22Rv1 (cell line): ENCODE measurements at regions not wholly inside any gene's neighbourhood (a gene's known extent, or its start where the extent isn't known, plus 50 kb on each side); places are given as distances from the start of the nearest gene placed in this dataset.
"Not testable (repeated sequence)": the region's sequence is repeated elsewhere in the genome, so short reads cannot be mapped to it uniquely, and the experiment has no call there.

Experiments
- H3K27ac ChIP-seq: fragments of 450-650 bp; 2 replicates; pipeline ENCODE4 v1.5.1; 2017
- CTCF ChIP-seq: fragments of 450-650 bp; IDR thresholded peaks from 2 replicates; pipeline ENCODE4 v1.5.1; 2017; ENCODE audit warnings: mild to moderate bottlenecking
- ZFX ChIP-seq: fragments of 450-650 bp; IDR thresholded peaks from 2 replicates; pipeline ENCODE4 v1.6.1; 2017; ENCODE audit warnings: antibody characterized with exemption, borderline replicate concordance

GRCh38 chr21:31596055-31596454 lies 63.4 kb upstream of the SOD1 start:
- H3K27ac ChIP-seq = no peak overlapping the region
- no peak for TF ChIP-seq ZFX

GRCh38 chr21:31594726-31595125 lies 64.8 kb upstream of the SOD1 start:
- no peak overlapping the region for H3K27ac ChIP-seq
- no peak for TF ChIP-seq ZFX
- TF ChIP-seq CTCF = no peak

GRCh38 chr21:31594279-31594678 lies 65.2 kb upstream of the SOD1 start:
- TF ChIP-seq CTCF (no peak), ZFX (no peak)
- no peak overlapping the region for H3K27ac ChIP-seq

- H3K27ac ChIP-seq = no peak overlapping the region
- no peak for TF ChIP-seq ZFX
- TF ChIP-seq CTCF = no peak
These were observed 66.4 kb upstream of the SOD1 start for GRCh38 chr21:31592963-31593560.

- no peak for TF ChIP-seq ZFX
- no peak for TF ChIP-seq CTCF
- no peak overlapping the region for H3K27ac ChIP-seq
These were observed 67.0 kb upstream of the SOD1 start for GRCh38 chr21:31592516-31592915.

GRCh38 chr21:31589820-31590219 lies 69.7 kb upstream of the SOD1 start:
- H3K27ac ChIP-seq = no peak overlapping the region
- TF ChIP-seq ZFX = no peak
- no peak for TF ChIP-seq CTCF

- TF ChIP-seq CTCF (no peak), ZFX (no peak)
- H3K27ac ChIP-seq = no peak overlapping the region
These were observed 73.4 kb upstream of the SOD1 start for GRCh38 chr21:31586118-31586517.

GRCh38 chr21:31583937-31584336 lies 75.6 kb upstream of the SOD1 start:
- H3K27ac ChIP-seq = not testable (repeated sequence)
